ENCODE measurements at regions not wholly inside any gene's neighbourhood (a gene's known extent, or its start where the extent isn't known, plus 50 kb on each side); places are given as distances from the start of the nearest gene placed in this dataset.

DNA sequence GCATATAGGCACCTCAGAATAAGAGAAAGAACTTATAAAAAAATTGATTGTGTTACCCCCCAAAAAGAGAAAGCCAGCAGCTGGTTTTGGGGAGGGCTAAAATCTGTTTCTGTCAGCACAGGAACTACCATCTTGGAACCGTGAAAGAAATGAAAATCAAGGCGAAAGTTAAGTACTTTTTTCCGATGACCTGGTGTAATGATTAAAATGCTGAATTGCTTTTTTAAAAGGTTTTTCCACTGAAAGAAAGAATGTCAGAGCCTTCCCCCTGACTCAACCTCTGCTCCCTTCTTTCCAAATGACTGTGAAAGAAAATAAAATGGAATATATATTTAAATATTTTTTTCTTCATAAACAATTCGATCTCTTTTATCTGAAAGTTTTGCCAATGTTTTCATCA is 570.5 kb upstream of the CFAP20DC start:
- H3K4me3 Mint-ChIP-seq: no peak overlapping the region
- no peak for ATAC-seq
- H3K27me3 ChIP-seq (ENCODE audit: insufficient read depth): no peaks in the 10 kb centered on the region

More for the DNA sequence above, 570.5 kb upstream of the CFAP20DC start:
- no peaks in the 10 kb centered on the region for H3K9me2 ChIP-seq (ENCODE audit: insufficient read depth)
- peak overlapping the region; percentile 57 for H2AFZ ChIP-seq
- H3K4me2 ChIP-seq: no peak overlapping the region
- TF ChIP-seq, protein P1, sequence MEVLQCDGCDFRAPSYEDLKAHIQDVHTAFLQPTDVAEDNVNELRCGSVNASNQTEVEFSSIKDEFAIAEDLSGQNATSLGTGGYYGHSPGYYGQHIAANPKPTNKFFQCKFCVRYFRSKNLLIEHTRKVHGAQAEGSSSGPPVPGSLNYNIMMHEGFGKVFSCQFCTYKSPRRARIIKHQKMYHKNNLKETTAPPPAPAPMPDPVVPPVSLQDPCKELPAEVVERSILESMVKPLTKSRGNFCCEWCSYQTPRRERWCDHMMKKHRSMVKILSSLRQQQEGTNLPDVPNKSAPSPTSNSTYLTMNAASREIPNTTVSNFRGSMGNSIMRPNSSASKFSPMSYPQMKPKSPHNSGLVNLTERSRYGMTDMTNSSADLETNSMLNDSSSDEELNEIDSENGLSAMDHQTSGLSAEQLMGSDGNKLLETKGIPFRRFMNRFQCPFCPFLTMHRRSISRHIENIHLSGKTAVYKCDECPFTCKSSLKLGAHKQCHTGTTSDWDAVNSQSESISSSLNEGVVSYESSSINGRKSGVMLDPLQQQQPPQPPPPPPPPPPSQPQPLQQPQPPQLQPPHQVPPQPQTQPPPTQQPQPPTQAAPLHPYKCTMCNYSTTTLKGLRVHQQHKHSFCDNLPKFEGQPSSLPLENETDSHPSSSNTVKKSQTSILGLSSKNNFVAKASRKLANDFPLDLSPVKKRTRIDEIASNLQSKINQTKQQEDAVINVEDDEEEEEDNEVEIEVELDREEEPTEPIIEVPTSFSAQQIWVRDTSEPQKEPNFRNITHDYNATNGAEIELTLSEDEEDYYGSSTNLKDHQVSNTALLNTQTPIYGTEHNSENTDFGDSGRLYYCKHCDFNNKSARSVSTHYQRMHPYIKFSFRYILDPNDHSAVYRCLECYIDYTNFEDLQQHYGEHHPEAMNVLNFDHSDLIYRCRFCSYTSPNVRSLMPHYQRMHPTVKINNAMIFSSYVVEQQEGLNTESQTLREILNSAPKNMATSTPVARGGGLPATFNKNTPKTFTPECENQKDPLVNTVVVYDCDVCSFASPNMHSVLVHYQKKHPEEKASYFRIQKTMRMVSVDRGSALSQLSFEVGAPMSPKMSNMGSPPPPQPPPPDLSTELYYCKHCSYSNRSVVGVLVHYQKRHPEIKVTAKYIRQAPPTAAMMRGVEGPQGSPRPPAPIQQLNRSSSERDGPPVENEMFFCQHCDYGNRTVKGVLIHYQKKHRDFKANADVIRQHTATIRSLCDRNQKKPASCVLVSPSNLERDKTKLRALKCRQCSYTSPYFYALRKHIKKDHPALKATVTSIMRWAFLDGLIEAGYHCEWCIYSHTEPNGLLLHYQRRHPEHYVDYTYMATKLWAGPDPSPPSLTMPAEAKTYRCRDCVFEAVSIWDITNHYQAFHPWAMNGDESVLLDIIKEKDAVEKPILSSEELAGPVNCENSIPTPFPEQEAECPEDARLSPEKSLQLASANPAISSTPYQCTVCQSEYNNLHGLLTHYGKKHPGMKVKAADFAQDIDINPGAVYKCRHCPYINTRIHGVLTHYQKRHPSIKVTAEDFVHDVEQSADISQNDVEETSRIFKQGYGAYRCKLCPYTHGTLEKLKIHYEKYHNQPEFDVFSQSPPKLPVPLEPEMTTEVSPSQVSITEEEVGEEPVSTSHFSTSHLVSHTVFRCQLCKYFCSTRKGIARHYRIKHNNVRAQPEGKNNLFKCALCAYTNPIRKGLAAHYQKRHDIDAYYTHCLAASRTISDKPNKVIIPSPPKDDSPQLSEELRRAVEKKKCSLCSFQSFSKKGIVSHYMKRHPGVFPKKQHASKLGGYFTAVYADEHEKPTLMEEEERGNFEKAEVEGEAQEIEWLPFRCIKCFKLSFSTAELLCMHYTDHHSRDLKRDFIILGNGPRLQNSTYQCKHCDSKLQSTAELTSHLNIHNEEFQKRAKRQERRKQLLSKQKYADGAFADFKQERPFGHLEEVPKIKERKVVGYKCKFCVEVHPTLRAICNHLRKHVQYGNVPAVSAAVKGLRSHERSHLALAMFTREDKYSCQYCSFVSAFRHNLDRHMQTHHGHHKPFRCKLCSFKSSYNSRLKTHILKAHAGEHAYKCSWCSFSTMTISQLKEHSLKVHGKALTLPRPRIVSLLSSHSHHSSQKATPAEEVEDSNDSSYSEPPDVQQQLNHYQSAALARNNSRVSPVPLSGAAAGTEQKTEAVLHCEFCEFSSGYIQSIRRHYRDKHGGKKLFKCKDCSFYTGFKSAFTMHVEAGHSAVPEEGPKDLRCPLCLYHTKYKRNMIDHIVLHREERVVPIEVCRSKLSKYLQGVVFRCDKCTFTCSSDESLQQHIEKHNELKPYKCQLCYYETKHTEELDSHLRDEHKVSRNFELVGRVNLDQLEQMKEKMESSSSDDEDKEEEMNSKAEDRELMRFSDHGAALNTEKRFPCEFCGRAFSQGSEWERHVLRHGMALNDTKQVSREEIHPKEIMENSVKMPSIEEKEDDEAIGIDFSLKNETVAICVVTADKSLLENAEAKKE (CRISPR knock-in tag; IDR thresholded peaks at IDR 0.05): no peak
- TF ChIP-seq, protein P2, sequence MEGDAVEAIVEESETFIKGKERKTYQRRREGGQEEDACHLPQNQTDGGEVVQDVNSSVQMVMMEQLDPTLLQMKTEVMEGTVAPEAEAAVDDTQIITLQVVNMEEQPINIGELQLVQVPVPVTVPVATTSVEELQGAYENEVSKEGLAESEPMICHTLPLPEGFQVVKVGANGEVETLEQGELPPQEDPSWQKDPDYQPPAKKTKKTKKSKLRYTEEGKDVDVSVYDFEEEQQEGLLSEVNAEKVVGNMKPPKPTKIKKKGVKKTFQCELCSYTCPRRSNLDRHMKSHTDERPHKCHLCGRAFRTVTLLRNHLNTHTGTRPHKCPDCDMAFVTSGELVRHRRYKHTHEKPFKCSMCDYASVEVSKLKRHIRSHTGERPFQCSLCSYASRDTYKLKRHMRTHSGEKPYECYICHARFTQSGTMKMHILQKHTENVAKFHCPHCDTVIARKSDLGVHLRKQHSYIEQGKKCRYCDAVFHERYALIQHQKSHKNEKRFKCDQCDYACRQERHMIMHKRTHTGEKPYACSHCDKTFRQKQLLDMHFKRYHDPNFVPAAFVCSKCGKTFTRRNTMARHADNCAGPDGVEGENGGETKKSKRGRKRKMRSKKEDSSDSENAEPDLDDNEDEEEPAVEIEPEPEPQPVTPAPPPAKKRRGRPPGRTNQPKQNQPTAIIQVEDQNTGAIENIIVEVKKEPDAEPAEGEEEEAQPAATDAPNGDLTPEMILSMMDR (conservative IDR thresholded peaks at IDR 0.05; ENCODE audit: low read depth in 2 of 2): no peak
- no peak for TF ChIP-seq EZH2 (IDR thresholded peaks at IDR 0.05; ENCODE audit: low read depth, unreplicated experiment)
- TF ChIP-seq, protein P3, sequence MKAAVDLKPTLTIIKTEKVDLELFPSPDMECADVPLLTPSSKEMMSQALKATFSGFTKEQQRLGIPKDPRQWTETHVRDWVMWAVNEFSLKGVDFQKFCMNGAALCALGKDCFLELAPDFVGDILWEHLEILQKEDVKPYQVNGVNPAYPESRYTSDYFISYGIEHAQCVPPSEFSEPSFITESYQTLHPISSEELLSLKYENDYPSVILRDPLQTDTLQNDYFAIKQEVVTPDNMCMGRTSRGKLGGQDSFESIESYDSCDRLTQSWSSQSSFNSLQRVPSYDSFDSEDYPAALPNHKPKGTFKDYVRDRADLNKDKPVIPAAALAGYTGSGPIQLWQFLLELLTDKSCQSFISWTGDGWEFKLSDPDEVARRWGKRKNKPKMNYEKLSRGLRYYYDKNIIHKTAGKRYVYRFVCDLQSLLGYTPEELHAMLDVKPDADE (IDR thresholded peaks at IDR 0.05): no peak
- TF ChIP-seq, protein P4, sequence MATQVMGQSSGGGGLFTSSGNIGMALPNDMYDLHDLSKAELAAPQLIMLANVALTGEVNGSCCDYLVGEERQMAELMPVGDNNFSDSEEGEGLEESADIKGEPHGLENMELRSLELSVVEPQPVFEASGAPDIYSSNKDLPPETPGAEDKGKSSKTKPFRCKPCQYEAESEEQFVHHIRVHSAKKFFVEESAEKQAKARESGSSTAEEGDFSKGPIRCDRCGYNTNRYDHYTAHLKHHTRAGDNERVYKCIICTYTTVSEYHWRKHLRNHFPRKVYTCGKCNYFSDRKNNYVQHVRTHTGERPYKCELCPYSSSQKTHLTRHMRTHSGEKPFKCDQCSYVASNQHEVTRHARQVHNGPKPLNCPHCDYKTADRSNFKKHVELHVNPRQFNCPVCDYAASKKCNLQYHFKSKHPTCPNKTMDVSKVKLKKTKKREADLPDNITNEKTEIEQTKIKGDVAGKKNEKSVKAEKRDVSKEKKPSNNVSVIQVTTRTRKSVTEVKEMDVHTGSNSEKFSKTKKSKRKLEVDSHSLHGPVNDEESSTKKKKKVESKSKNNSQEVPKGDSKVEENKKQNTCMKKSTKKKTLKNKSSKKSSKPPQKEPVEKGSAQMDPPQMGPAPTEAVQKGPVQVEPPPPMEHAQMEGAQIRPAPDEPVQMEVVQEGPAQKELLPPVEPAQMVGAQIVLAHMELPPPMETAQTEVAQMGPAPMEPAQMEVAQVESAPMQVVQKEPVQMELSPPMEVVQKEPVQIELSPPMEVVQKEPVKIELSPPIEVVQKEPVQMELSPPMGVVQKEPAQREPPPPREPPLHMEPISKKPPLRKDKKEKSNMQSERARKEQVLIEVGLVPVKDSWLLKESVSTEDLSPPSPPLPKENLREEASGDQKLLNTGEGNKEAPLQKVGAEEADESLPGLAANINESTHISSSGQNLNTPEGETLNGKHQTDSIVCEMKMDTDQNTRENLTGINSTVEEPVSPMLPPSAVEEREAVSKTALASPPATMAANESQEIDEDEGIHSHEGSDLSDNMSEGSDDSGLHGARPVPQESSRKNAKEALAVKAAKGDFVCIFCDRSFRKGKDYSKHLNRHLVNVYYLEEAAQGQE (IDR thresholded peaks at IDR 0.05; ENCODE audit: unreplicated experiment): no peak
- no peak for TF ChIP-seq JUNB (IDR thresholded peaks at IDR 0.05; ENCODE audit: unreplicated experiment)
- TF ChIP-seq NANOG (IDR thresholded peaks at IDR 0.05; ENCODE audit: borderline replicate concordance): no peak
- TF ChIP-seq ZNF114 (CRISPR knock-in tag; IDR thresholded peaks at IDR 0.05): no peak
- TF ChIP-seq ZNF331 (CRISPR knock-in tag; IDR thresholded peaks at IDR 0.05; ENCODE audit: low read depth): no peak
- no peak for TF ChIP-seq EZH2phosphoT487 (IDR thresholded peaks at IDR 0.05; ENCODE audit: unreplicated experiment)
- no peak for TF ChIP-seq CREB1 (CRISPR knock-in tag; IDR thresholded peaks at IDR 0.05; ENCODE audit: low read depth)
- no peak for TF ChIP-seq POLR2AphosphoS5 (IDR thresholded peaks at IDR 0.05; ENCODE audit: low read depth)
- no peak for TF ChIP-seq STAT1 (IDR thresholded peaks at IDR 0.05; ENCODE audit: unreplicated experiment)
- H3K36me3 ChIP-seq (ENCODE audit: insufficient read depth): no peaks in the 10 kb centered on the region
- H3K4me1 ChIP-seq (ENCODE audit: insufficient read depth): no peaks in the 10 kb centered on the region
- no peaks in the 10 kb centered on the region for H3F3A ChIP-seq (replicated peaks; ENCODE audit: low read depth)
- H3K79me2 ChIP-seq (replicated peaks; ENCODE audit: insufficient read depth): no peaks in the 10 kb centered on the region
- Mint-ChIP-seq H3K9me3 (peaks cover under 1% of the 10 kb centered on the region; the same call in 2 of the 3 replicates), H3K4me1 (peaks cover 5% of the 10 kb centered on the region), H3K27ac (no peak overlapping the region), H3K27me3 (ENCODE audit: insufficient read depth, low read depth, poor library complexity) (no peaks in the 10 kb centered on the region), H3K36me3 (ENCODE audit: low read depth) (no peaks in the 10 kb centered on the region)
- no peak for DNase-seq (ENCODE audit: low spot score)
- no peak overlapping the region for H3K27ac ChIP-seq (ENCODE audit: low read depth)
- no peak overlapping the region for H3K4me3 ChIP-seq
- no peaks in the 10 kb centered on the region for H4K20me1 ChIP-seq (replicated peaks; ENCODE audit: insufficient read depth)
